Neural progenitor cell (in vitro differentiated cells): ENCODE measurements at regions not wholly inside any gene's neighbourhood (a gene's known extent, or its start where the extent isn't known, plus 50 kb on each side); places are given as distances from the start of the nearest gene placed in this dataset.

ENCODE experiments used
- DNase-seq: peaks from one replicate; pipeline ENCODE4 v3.0.0-alpha.2; 2016; ENCODE audit warnings: low spot score
- H2AFZ ChIP-seq: fragments of 200-600 bp; sonication (generic); replicated peaks from 2 replicates; pipeline ENCODE4 v1.6.1; 2016; ENCODE audit warnings: antibody characterized with exemption
- H3F3A ChIP-seq: fragments of 200-600 bp; sonication (generic); 2 replicates; pipeline ENCODE4 v1.6.1; 2016; ENCODE audit warnings: antibody characterized with exemption, low read depth
- H3K27ac ChIP-seq: fragments of 200-600 bp; sonication (generic); 2 replicates; pipeline ENCODE4 v1.5.1; 2016; ENCODE audit warnings: mild to moderate bottlenecking
- H3K27me3 ChIP-seq: fragments of 200-600 bp; sonication (generic); 2 replicates; pipeline ENCODE4 v1.6.1; 2016; ENCODE audit warnings: mild to moderate bottlenecking, moderate library complexity
- H3K36me3 ChIP-seq: fragments of 200-600 bp; sonication (generic); 2 replicates; pipeline ENCODE4 v1.5.1; 2016
- H3K4me1 ChIP-seq: fragments of 200-600 bp; sonication (generic); 2 replicates; pipeline ENCODE4 v1.6.1; 2016; ENCODE audit warnings: mixed run types
- H3K4me2 ChIP-seq: fragments of 200-600 bp; sonication (generic); 2 replicates; pipeline ENCODE4 v1.6.1; 2016
- H3K4me3 ChIP-seq: fragments of 200-600 bp; sonication (generic); 2 replicates; pipeline ENCODE4 v1.5.1; 2016
- H3K79me2 ChIP-seq: fragments of 200-600 bp; sonication (generic); 2 replicates; pipeline ENCODE4 v1.6.1; 2016; ENCODE audit warnings: low read depth
- H3K9ac ChIP-seq: fragments of 200-600 bp; sonication (generic); 2 replicates; pipeline ENCODE4 v1.6.1; 2016
- H3K9me3 ChIP-seq: fragments of 200-600 bp; sonication (generic); 2 replicates; pipeline ENCODE4 v1.5.1; 2016; ENCODE audit warnings: low read depth
- H4K20me1 ChIP-seq: fragments of 200-600 bp; sonication (generic); 2 replicates; pipeline ENCODE4 v1.6.1; 2016; ENCODE audit warnings: low read depth
- H3K27ac Mint-ChIP-seq: 3 replicates; pipeline ENCODE4 v1.8.0; 2021; ENCODE audit warnings: mixed read lengths
- H3K27me3 Mint-ChIP-seq: 2 replicates; pipeline ENCODE4 v1.8.0; 2022; ENCODE audit warnings: low read depth, mild to moderate bottlenecking, inconsistent platforms, moderate library complexity, mixed read lengths; ENCODE audit not compliant: insufficient read depth
- H3K36me3 Mint-ChIP-seq: 3 replicates; pipeline ENCODE4 v1.8.0; 2021; ENCODE audit warnings: mixed read lengths
- H3K4me1 Mint-ChIP-seq: 3 replicates; pipeline ENCODE4 v1.8.0; 2021; ENCODE audit warnings: mixed read lengths
- H3K4me3 Mint-ChIP-seq: 3 replicates; pipeline ENCODE4 v1.8.0; 2021; ENCODE audit warnings: mild to moderate bottlenecking, moderate library complexity, mixed read lengths
- H3K9me3 Mint-ChIP-seq: 3 replicates; pipeline ENCODE4 v1.8.0; 2020; ENCODE audit warnings: mixed read lengths
- CTCF ChIP-seq: fragments of 200-600 bp; sonication (generic); IDR thresholded peaks from 2 replicates; pipeline ENCODE4 v1.5.1; 2017; ENCODE audit warnings: antibody characterized with exemption, mild to moderate bottlenecking
- EZH2 ChIP-seq: fragments of 200-600 bp; sonication (generic); IDR thresholded peaks from 2 replicates; pipeline ENCODE4 v1.6.1; 2017; ENCODE audit warnings: antibody characterized with exemption, mild to moderate bottlenecking, moderate library complexity
- EZH2phosphoT487 ChIP-seq: fragments of 200-600 bp; sonication (generic); IDR thresholded peaks from 2 replicates; pipeline ENCODE4 v1.6.1; 2017; ENCODE audit warnings: antibody characterized with exemption

GRCh38 chr20:34171640-34172039 lies 59.6 kb upstream of the EIF2S2 start:
- H3K4me3 Mint-ChIP-seq = no peak overlapping the region
- no peak overlapping the region for H3K9ac ChIP-seq
- no peaks in the 10 kb centered on the region for H3K27me3 Mint-ChIP-seq
- no peak for DNase-seq
- H2AFZ ChIP-seq = peak overlapping the region; percentile 15
- no peak overlapping the region for H3K4me2 ChIP-seq
- H3K27ac Mint-ChIP-seq = no peak overlapping the region
- H3K36me3 Mint-ChIP-seq = no peaks in the 10 kb centered on the region
- no peaks in the 10 kb centered on the region for H4K20me1 ChIP-seq
- H3K4me1 Mint-ChIP-seq = no peaks in the 10 kb centered on the region
- no peaks in the 10 kb centered on the region for H3K79me2 ChIP-seq
- no peaks in the 10 kb centered on the region for H3K36me3 ChIP-seq
- H3K27ac ChIP-seq = no peak overlapping the region
- no peak for TF ChIP-seq EZH2phosphoT487
- no peak for TF ChIP-seq EZH2
- TF ChIP-seq CTCF = no peak
- H3K4me1 ChIP-seq = peaks cover 8% of the 10 kb centered on the region
- H3K9me3 Mint-ChIP-seq = no peaks in the 10 kb centered on the region
- no peaks in the 10 kb centered on the region for H3K27me3 ChIP-seq
- peaks cover 3% of the 10 kb centered on the region for H3F3A ChIP-seq
- H3K4me3 ChIP-seq = no peak overlapping the region
- H3K9me3 ChIP-seq = no peaks in the 10 kb centered on the region

- no peaks in the 10 kb centered on the region for H4K20me1 ChIP-seq
- no peak for DNase-seq
- H3K27ac ChIP-seq = no peak overlapping the region
- Mint-ChIP-seq H3K4me3 (no peak overlapping the region), H3K36me3 (no peaks in the 10 kb centered on the region), H3K27me3 (no peaks in the 10 kb centered on the region), H3K4me1 (no peaks in the 10 kb centered on the region), H3K27ac (no peak overlapping the region), H3K9me3 (no peaks in the 10 kb centered on the region)
- peaks cover 3% of the 10 kb centered on the region for H3F3A ChIP-seq
- H3K79me2 ChIP-seq = no peaks in the 10 kb centered on the region
- no peaks in the 10 kb centered on the region for H3K27me3 ChIP-seq
- no peak for TF ChIP-seq EZH2phosphoT487
- TF ChIP-seq EZH2 = no peak
- TF ChIP-seq CTCF = no peak
- no peak overlapping the region for H3K4me3 ChIP-seq
- peaks cover 8% of the 10 kb centered on the region for H3K4me1 ChIP-seq
- H3K9me3 ChIP-seq = no peaks in the 10 kb centered on the region
- no peak overlapping the region for H3K9ac ChIP-seq
- no peaks in the 10 kb centered on the region for H3K36me3 ChIP-seq
- H3K4me2 ChIP-seq = no peak overlapping the region
- no peak overlapping the region for H2AFZ ChIP-seq
These were observed 60.9 kb upstream of the EIF2S2 start for GRCh38 chr20:34172926-34173325.

- Histone ChIP-seq H3K4me3 (no peak overlapping the region), H3K36me3 (no peaks in the 10 kb centered on the region), H3K9ac (no peak overlapping the region), H3K27ac (no peak overlapping the region), H3K79me2 (no peaks in the 10 kb centered on the region), H3K4me2 (peak overlapping the region; percentile 45), H4K20me1 (no peaks in the 10 kb centered on the region), H3K27me3 (no peaks in the 10 kb centered on the region), H3K9me3 (no peaks in the 10 kb centered on the region), H2AFZ (peak overlapping the region; percentile 90), H3K4me1 (peaks cover 8% of the 10 kb centered on the region), H3F3A (peaks cover 3% of the 10 kb centered on the region)
- no peak overlapping the region for H3K4me3 Mint-ChIP-seq
- TF ChIP-seq EZH2 (no peak), CTCF (no peak), EZH2phosphoT487 (no peak)
- no peaks in the 10 kb centered on the region for H3K9me3 Mint-ChIP-seq
- H3K36me3 Mint-ChIP-seq = no peaks in the 10 kb centered on the region
- no peaks in the 10 kb centered on the region for H3K4me1 Mint-ChIP-seq
- no peak for DNase-seq
- no peak overlapping the region for H3K27ac Mint-ChIP-seq
- no peaks in the 10 kb centered on the region for H3K27me3 Mint-ChIP-seq
These were observed 63.0 kb upstream of the EIF2S2 start for GRCh38 chr20:34175079-34175478.
